Breast epithelium (tissue), 4 donors: ENCODE measurements at regions not wholly inside any gene's neighbourhood (a gene's known extent, or its start where the extent isn't known, plus 50 kb on each side); places are given as distances from the start of the nearest gene placed in this dataset.

Experiments used
- DNase-seq, 2 donors: peaks; one replicate each; pipeline ENCODE4 v3.0.0-alpha.2; 2019; ENCODE audit warnings: low spot score in 2 of 2
- H3K27ac ChIP-seq, 2 donors: fragments of 200-600 bp; sonication (generic) in 1 of 2; one replicate each; pipeline ENCODE4 v1.5.1; 2016 to 2019; ENCODE audit warnings: mild to moderate bottlenecking in 1 of 2
- H3K27me3 ChIP-seq, 2 donors: fragments of 200-600 bp; sonication (generic) in 1 of 2; one replicate each; pipeline versions ENCODE4 v1.5.1 to v1.6.0; 2017 to 2019; ENCODE audit warnings: control low read depth in 1 of 2, mild to moderate bottlenecking in 1 of 2
- H3K36me3 ChIP-seq: fragments of 200-600 bp; one replicate; pipeline ENCODE4 v1.5.1; 2019
- H3K4me1 ChIP-seq, 2 donors: fragments of 200-600 bp; sonication (generic); one replicate each; pipeline ENCODE4 v1.5.1; 2016 to 2019; ENCODE audit warnings: control low read depth in 1 of 2
- H3K4me3 ChIP-seq, 3 donors: fragments of 200-600 bp; sonication (generic); 1 replicate in 2 of 3; 2 replicates in 1 of 3; pipeline ENCODE4 v1.5.1; 2016 to 2019; ENCODE audit warnings: mild to moderate bottlenecking in 3 of 3, moderate library complexity in 2 of 3
- H3K9me3 ChIP-seq, 2 donors: fragments of 200-600 bp; sonication (generic) in 1 of 2; one replicate each; pipeline ENCODE4 v1.5.1; 2016 to 2019; ENCODE audit warnings: control low read depth in 1 of 2
- POLR2A ChIP-seq: fragments of 450-650 bp; IDR thresholded peaks from one replicate; pipeline ENCODE4 v1.6.1; 2016; ENCODE audit warnings: antibody characterized with exemption, mild to moderate bottlenecking, moderate library complexity
- POLR2AphosphoS5 ChIP-seq, 3 donors: sonication (generic); formaldehyde crosslinking; IDR thresholded peaks; one replicate each; pipeline ENCODE4 v1.6.1; 2017; ENCODE audit warnings: antibody characterized with exemption in 3 of 3
- intact Hi-C: fragments of 100-400 bp; cut with DNase I; formaldehyde crosslinking; loops from one replicate; pipeline ENCODE4 v1.15.1; 2023; ENCODE audit warnings: low total_unique reads
- TF ChIP-seq, protein P1 (sequence below), 3 donors: fragments of 450-650 bp; IDR thresholded peaks; one replicate each; pipeline ENCODE4 v1.5.1; 2016 to 2017; ENCODE audit warnings: antibody characterized with exemption in 3 of 3, mild to moderate bottlenecking in 3 of 3, moderate library complexity in 3 of 3

GRCh38 chr10:10956681-10957542, 60.8 kb upstream of the CELF2 start:
- H3K27ac ChIP-seq: no peak overlapping the region
- TF ChIP-seq POLR2AphosphoS5 (IDR thresholded peaks at IDR 0.05): no peak
- TF ChIP-seq POLR2A: no peak
- TF ChIP-seq, protein P1, sequence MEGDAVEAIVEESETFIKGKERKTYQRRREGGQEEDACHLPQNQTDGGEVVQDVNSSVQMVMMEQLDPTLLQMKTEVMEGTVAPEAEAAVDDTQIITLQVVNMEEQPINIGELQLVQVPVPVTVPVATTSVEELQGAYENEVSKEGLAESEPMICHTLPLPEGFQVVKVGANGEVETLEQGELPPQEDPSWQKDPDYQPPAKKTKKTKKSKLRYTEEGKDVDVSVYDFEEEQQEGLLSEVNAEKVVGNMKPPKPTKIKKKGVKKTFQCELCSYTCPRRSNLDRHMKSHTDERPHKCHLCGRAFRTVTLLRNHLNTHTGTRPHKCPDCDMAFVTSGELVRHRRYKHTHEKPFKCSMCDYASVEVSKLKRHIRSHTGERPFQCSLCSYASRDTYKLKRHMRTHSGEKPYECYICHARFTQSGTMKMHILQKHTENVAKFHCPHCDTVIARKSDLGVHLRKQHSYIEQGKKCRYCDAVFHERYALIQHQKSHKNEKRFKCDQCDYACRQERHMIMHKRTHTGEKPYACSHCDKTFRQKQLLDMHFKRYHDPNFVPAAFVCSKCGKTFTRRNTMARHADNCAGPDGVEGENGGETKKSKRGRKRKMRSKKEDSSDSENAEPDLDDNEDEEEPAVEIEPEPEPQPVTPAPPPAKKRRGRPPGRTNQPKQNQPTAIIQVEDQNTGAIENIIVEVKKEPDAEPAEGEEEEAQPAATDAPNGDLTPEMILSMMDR (IDR thresholded peaks at IDR 0.05): no peak
- H3K27me3 ChIP-seq: no peaks in the 10 kb centered on the region
- H3K4me1 ChIP-seq: no peaks in the 10 kb centered on the region
- no peak overlapping the region for H3K4me3 ChIP-seq
- intact Hi-C loops: no loop called here
- no peak for DNase-seq
- H3K36me3 ChIP-seq: no peaks in the 10 kb centered on the region
- H3K9me3 ChIP-seq: no peaks in the 10 kb centered on the region

DNA sequence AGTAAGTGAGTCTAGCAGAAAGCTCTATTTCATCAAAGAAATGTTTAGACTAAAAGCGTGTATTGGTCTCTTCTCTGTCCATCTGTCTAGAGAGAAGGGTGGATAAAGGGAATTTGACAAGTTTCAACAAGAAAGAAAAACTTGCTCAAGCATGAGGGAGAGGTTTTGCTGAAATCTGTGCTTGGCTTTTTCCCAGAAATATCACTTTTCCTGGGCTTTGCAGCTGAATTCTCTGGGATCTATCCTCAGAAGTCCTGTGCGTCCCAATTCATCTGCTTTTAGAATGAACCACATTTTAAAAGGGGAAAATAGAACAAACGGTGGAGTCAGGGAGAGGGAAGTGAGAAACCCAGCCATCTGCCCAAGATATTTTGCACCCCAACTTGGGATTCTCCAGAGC, 59.6 kb upstream of the CELF2 start:
- no peaks in the 10 kb centered on the region for H3K36me3 ChIP-seq
- DNase-seq: no peak
- H3K4me3 ChIP-seq: no peak overlapping the region
- no peak overlapping the region for H3K27ac ChIP-seq
- no peaks in the 10 kb centered on the region for H3K9me3 ChIP-seq
- no peak for TF ChIP-seq POLR2AphosphoS5 (IDR thresholded peaks at IDR 0.05)
- no peak for TF ChIP-seq POLR2A
- TF ChIP-seq, protein P1 (IDR thresholded peaks at IDR 0.05): no peak
- intact Hi-C loops: no loop called here
- H3K27me3 ChIP-seq: no peaks in the 10 kb centered on the region
- no peaks in the 10 kb centered on the region for H3K4me1 ChIP-seq

GRCh38 chr10:10959666-10960065, 58.0 kb upstream of the CELF2 start:
- no peak overlapping the region for H3K4me3 ChIP-seq
- DNase-seq: no peak
- intact Hi-C loops: no loop called here
- no peaks in the 10 kb centered on the region for H3K36me3 ChIP-seq
- H3K27ac ChIP-seq: no peak overlapping the region
- TF ChIP-seq, protein P1 (IDR thresholded peaks at IDR 0.05): no peak
- TF ChIP-seq POLR2A: no peak
- no peak for TF ChIP-seq POLR2AphosphoS5 (IDR thresholded peaks at IDR 0.05)
- no peaks in the 10 kb centered on the region for H3K4me1 ChIP-seq
- no peaks in the 10 kb centered on the region for H3K9me3 ChIP-seq
- H3K27me3 ChIP-seq: no peaks in the 10 kb centered on the region

- intact Hi-C loops: no loop called here
- TF ChIP-seq POLR2AphosphoS5 (IDR thresholded peaks at IDR 0.05): no peak
- TF ChIP-seq, protein P1 (IDR thresholded peaks at IDR 0.05): no peak
- no peak for TF ChIP-seq POLR2A
- no peaks in the 10 kb centered on the region for H3K36me3 ChIP-seq
- no peaks in the 10 kb centered on the region for H3K27me3 ChIP-seq
- H3K9me3 ChIP-seq: no peaks in the 10 kb centered on the region
- H3K27ac ChIP-seq: no peak overlapping the region
- H3K4me1 ChIP-seq: no peaks in the 10 kb centered on the region
- DNase-seq: no peak
- H3K4me3 ChIP-seq: no peak overlapping the region
Measured at GRCh38 chr10:10960534-10960933, 57.1 kb upstream of the CELF2 start.

DNA sequence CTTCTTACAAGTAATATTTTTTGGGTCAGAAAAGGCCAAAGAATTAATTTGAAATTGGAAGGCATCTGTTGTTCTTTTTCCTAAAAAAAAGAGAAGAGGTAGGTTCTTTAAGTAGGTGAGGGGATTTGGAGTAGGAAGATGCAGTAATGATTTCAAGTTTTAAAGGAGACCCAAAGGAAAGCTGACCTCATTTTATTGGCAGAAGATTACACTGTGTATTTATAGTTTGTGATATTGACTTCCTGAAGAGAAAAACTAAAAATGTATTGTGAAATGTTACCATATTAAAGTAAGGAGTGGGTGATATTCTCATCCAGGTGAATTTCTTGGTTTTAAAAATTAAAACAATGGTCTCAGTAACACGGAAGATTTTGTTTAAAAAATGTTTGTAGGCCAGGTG, 56.6 kb upstream of the CELF2 start:
- intact Hi-C loops: no loop called here
- H3K9me3 ChIP-seq: no peaks in the 10 kb centered on the region

More for the DNA sequence above, 56.6 kb upstream of the CELF2 start:
- H3K4me3 ChIP-seq: no peak overlapping the region
- no peaks in the 10 kb centered on the region for H3K36me3 ChIP-seq
- TF ChIP-seq POLR2A: no peak
- TF ChIP-seq POLR2AphosphoS5 (IDR thresholded peaks at IDR 0.05): no peak
- TF ChIP-seq, protein P1 (IDR thresholded peaks at IDR 0.05): no peak
- no peak for DNase-seq
- no peak overlapping the region for H3K27ac ChIP-seq
- no peaks in the 10 kb centered on the region for H3K27me3 ChIP-seq
- no peaks in the 10 kb centered on the region for H3K4me1 ChIP-seq
